ENCODE measurements at regions not wholly inside any gene's neighbourhood (a gene's known extent, or its start where the extent isn't known, plus 50 kb on each side); places are given as distances from the start of the nearest gene placed in this dataset.

GRCh38 chr10:117638200-117638599, 95.7 kb downstream of the EMX2 start:
- no peak for TF ChIP-seq CTCF (IDR thresholded peaks at IDR 0.05)
- H3K4me3 ChIP-seq, result no peak overlapping the region
- no peaks in the 10 kb centered on the region for H3K36me3 ChIP-seq
- H3K27me3 ChIP-seq, result no peaks in the 10 kb centered on the region
- H3K4me1 ChIP-seq, result no peaks in the 10 kb centered on the region
- intact Hi-C loops (cut with DNase I; ENCODE audit: low total_unique reads), result no loop called here
- no peaks in the 10 kb centered on the region for H3K9me3 ChIP-seq
- no peak overlapping the region for H3K27ac ChIP-seq
- DNase-seq, result no peak

- DNase-seq, result no peak
- Histone ChIP-seq H3K4me1 (no peaks in the 10 kb centered on the region), H3K4me3 (no peak overlapping the region), H3K27me3 (no peaks in the 10 kb centered on the region), H3K27ac (no peak overlapping the region), H3K9me3 (no peaks in the 10 kb centered on the region), H3K36me3 (no peaks in the 10 kb centered on the region)
- intact Hi-C loops (cut with DNase I; ENCODE audit: low total_unique reads), result no loop called here
- no peak for TF ChIP-seq CTCF (IDR thresholded peaks at IDR 0.05)
Measured at GRCh38 chr10:117638664-117639200, 96.2 kb downstream of the EMX2 start.

- H3K9me3 ChIP-seq, result no peaks in the 10 kb centered on the region
- no peak for TF ChIP-seq CTCF (IDR thresholded peaks at IDR 0.05)
- intact Hi-C loops (cut with DNase I; ENCODE audit: low total_unique reads), result no loop called here
- no peak for DNase-seq
- H3K27ac ChIP-seq, result no peak overlapping the region
- H3K36me3 ChIP-seq, result no peaks in the 10 kb centered on the region
- H3K27me3 ChIP-seq, result no peaks in the 10 kb centered on the region
- H3K4me3 ChIP-seq, result no peak overlapping the region
- H3K4me1 ChIP-seq, result no peaks in the 10 kb centered on the region
Measured at GRCh38 chr10:117640406-117640805, 97.9 kb downstream of the EMX2 start.

- intact Hi-C loops (cut with DNase I; ENCODE audit: low total_unique reads), result no loop called here
- Histone ChIP-seq H3K27me3 (no peaks in the 10 kb centered on the region), H3K4me3 (no peak overlapping the region), H3K27ac (no peak overlapping the region), H3K4me1 (no peaks in the 10 kb centered on the region), H3K36me3 (no peaks in the 10 kb centered on the region), H3K9me3 (peaks cover 0 to 11% (median 6%) of the 10 kb centered on the region in 3 donors)
- no peak for DNase-seq
- TF ChIP-seq CTCF (IDR thresholded peaks at IDR 0.05), result no peak
Measured at GRCh38 chr10:117646718-117647117, 104.2 kb downstream of the EMX2 start.

GRCh38 chr10:117647306-117647705, 104.8 kb downstream of the EMX2 start:
- H3K27me3 ChIP-seq, result no peaks in the 10 kb centered on the region
- no peak overlapping the region for H3K27ac ChIP-seq
- TF ChIP-seq CTCF (IDR thresholded peaks at IDR 0.05), result no peak
- H3K36me3 ChIP-seq, result no peaks in the 10 kb centered on the region
- intact Hi-C loops (cut with DNase I; ENCODE audit: low total_unique reads), result no loop called here
- no peak for DNase-seq
- H3K4me3 ChIP-seq, result no peak overlapping the region
- peaks cover 0 to 11% (median 6%) of the 10 kb centered on the region in 3 donors for H3K9me3 ChIP-seq
- no peaks in the 10 kb centered on the region for H3K4me1 ChIP-seq

- H3K4me3 ChIP-seq, result no peak overlapping the region
- H3K9me3 ChIP-seq, result peaks cover 3 to 17% (median 12%) of the 10 kb centered on the region in 3 donors
- H3K27ac ChIP-seq, result no peak overlapping the region
- H3K36me3 ChIP-seq, result no peaks in the 10 kb centered on the region
- intact Hi-C loops (cut with DNase I; ENCODE audit: low total_unique reads), result no loop called here
- no peak for DNase-seq
- H3K4me1 ChIP-seq, result no peaks in the 10 kb centered on the region
- no peaks in the 10 kb centered on the region for H3K27me3 ChIP-seq
- TF ChIP-seq CTCF (IDR thresholded peaks at IDR 0.05), result no peak
Measured at GRCh38 chr10:117651121-117651520, 108.6 kb downstream of the EMX2 start.
